Bronchial epithelial cell (primary cell): ENCODE measurements at regions not wholly inside any gene's neighbourhood (a gene's known extent, or its start where the extent isn't known, plus 50 kb on each side); places are given as distances from the start of the nearest gene placed in this dataset.
"Not testable (repeated sequence)": the region's sequence is repeated elsewhere in the genome, so short reads cannot be mapped to it uniquely, and the experiment has no call there.

Experiments used
- DNase-seq: peaks from one replicate; pipeline ENCODE4 v3.0.0-alpha.2; 2010; ENCODE audit warnings: low read depth
- FAIRE-seq: peaks from 2 replicates; lab custom pipeline; 2011; peaks lifted over from hg19 to GRCh38; lab: Jason Lieb, UNC
- H3K27me3 ChIP-seq: 2 replicates; pipeline ENCODE4 v1.5.1; 2011; ENCODE audit warnings: low read length; ENCODE audit not compliant: control insufficient read depth, insufficient read depth
- H3K36me3 ChIP-seq: 2 replicates; pipeline ENCODE4 v1.5.1; 2011; ENCODE audit warnings: low read length; ENCODE audit not compliant: control insufficient read depth, insufficient read depth
- H3K4me3 ChIP-seq: 2 replicates; pipeline ENCODE4 v1.5.1; 2011; ENCODE audit warnings: mild to moderate bottlenecking, low read depth, low read length, control low read depth
- TF ChIP-seq, protein P1 (sequence below): IDR thresholded peaks from 2 replicates; pipeline ENCODE4 v1.5.1; 2011; ENCODE audit warnings: mild to moderate bottlenecking, moderate library complexity, low read length, control low read depth, inconsistent platforms; ENCODE audit not compliant: insufficient read depth, severe bottlenecking

- DNase-seq (no peak), FAIRE-seq (no peak)
- Histone ChIP-seq H3K36me3 (no peaks in the 10 kb centered on the region), H3K27me3 (no peaks in the 10 kb centered on the region), H3K4me3 (no peak overlapping the region)
- TF ChIP-seq, protein P1, sequence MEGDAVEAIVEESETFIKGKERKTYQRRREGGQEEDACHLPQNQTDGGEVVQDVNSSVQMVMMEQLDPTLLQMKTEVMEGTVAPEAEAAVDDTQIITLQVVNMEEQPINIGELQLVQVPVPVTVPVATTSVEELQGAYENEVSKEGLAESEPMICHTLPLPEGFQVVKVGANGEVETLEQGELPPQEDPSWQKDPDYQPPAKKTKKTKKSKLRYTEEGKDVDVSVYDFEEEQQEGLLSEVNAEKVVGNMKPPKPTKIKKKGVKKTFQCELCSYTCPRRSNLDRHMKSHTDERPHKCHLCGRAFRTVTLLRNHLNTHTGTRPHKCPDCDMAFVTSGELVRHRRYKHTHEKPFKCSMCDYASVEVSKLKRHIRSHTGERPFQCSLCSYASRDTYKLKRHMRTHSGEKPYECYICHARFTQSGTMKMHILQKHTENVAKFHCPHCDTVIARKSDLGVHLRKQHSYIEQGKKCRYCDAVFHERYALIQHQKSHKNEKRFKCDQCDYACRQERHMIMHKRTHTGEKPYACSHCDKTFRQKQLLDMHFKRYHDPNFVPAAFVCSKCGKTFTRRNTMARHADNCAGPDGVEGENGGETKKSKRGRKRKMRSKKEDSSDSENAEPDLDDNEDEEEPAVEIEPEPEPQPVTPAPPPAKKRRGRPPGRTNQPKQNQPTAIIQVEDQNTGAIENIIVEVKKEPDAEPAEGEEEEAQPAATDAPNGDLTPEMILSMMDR: no peak
These were observed 259.2 kb downstream of the MATN1 start for GRCh38 chr1:30464187-30464617.

- FAIRE-seq: no peak
- Histone ChIP-seq H3K36me3 (no peaks in the 10 kb centered on the region), H3K27me3 (no peaks in the 10 kb centered on the region), H3K4me3 (no peak overlapping the region)
- no peak for DNase-seq
- TF ChIP-seq, protein P1: no peak
These were observed 260.5 kb downstream of the MATN1 start for GRCh38 chr1:30462826-30463425.

DNA sequence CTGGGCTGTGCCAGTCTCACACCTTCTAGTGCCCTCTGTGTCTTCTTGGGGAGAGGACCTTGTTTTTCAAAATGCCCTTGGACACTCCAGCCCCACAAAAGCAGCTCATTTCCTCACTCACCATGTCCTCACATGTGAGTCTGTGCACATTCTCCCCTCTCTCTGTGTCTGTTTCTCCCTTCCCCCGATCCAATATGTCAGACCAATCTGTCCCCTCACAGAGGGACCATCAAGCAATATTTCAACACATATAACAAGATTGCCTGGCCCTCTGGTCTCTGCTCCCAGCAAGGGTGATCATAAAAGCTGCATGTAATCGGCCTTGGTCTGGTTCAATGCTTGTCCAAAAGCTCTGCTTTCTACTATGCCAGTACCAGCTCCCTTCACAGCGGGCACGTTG, 261.2 kb downstream of the MATN1 start:
- DNase-seq (no peak), FAIRE-seq (no peak)
- Histone ChIP-seq H3K36me3 (no peaks in the 10 kb centered on the region), H3K4me3 (no peak overlapping the region), H3K27me3 (no peaks in the 10 kb centered on the region)
- TF ChIP-seq, protein P1: no peak

GRCh38 chr1:30461640-30462039, 261.7 kb downstream of the MATN1 start:
- Histone ChIP-seq H3K36me3 (no peaks in the 10 kb centered on the region), H3K27me3 (no peaks in the 10 kb centered on the region), H3K4me3 (no peak overlapping the region)
- FAIRE-seq: peak; percentile 96
- DNase-seq: no peak
- TF ChIP-seq, protein P1: no peak

DNA sequence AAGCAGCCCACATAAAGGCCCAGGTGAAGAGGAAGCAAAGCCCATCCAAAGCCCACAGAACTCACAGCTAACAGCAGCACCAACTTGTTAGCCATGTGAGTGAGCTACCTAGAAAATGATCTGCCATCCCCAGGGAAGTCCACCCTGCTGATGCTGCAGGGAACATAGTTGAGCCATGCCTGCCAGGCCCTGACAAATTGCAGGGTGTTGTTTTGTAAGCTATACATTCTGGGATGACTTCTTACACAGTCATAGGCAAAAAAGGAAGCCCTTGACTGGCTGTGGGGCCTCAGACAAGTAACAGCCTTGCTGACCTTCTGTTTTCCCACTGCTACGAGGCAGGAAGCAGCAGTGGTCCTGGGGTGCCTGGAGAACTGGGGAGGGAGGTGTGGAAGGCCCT, 262.7 kb downstream of the MATN1 start:
- Histone ChIP-seq H3K4me3 (no peak overlapping the region), H3K36me3 (no peaks in the 10 kb centered on the region), H3K27me3 (no peaks in the 10 kb centered on the region)
- FAIRE-seq (no peak), DNase-seq (no peak)
- TF ChIP-seq, protein P1: no peak

- DNase-seq: not testable (repeated sequence)
These were observed 264.5 kb downstream of the MATN1 start for GRCh38 chr1:30458730-30459485.

More at GRCh38 chr1:30458730-30459485, 264.5 kb downstream of the MATN1 start:
- FAIRE-seq, H3K36me3 ChIP-seq, H3K27me3 ChIP-seq, H3K4me3 ChIP-seq: not testable (repeated sequence)
